ENCODE measurements at regions not wholly inside any gene's neighbourhood (a gene's known extent, or its start where the extent isn't known, plus 50 kb on each side); places are given as distances from the start of the nearest gene placed in this dataset.
A peak's percentile ranks its signal among the peaks of the same experiment; 100 is the strongest.

DNA sequence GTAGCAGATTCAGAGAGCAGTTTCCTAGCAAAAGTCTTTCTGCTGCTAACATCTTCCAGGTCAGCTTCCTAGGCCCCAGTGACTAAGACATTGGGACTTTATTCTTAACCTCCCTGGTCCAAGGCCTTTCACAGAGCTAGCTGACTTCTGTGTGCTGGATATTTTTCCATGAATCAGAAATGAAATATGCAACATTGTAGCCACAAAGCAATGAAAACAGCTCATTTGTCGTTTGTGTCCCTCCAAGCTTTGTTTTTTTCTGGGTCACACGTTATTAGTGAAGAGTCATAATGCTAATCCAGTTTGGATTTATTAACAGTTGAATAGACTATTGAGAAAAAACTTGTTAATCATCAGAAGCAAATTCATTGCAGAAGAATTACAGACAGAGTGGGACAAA lies 82.4 kb downstream of the ARF6 start (continued):
- TF ChIP-seq, protein P1, sequence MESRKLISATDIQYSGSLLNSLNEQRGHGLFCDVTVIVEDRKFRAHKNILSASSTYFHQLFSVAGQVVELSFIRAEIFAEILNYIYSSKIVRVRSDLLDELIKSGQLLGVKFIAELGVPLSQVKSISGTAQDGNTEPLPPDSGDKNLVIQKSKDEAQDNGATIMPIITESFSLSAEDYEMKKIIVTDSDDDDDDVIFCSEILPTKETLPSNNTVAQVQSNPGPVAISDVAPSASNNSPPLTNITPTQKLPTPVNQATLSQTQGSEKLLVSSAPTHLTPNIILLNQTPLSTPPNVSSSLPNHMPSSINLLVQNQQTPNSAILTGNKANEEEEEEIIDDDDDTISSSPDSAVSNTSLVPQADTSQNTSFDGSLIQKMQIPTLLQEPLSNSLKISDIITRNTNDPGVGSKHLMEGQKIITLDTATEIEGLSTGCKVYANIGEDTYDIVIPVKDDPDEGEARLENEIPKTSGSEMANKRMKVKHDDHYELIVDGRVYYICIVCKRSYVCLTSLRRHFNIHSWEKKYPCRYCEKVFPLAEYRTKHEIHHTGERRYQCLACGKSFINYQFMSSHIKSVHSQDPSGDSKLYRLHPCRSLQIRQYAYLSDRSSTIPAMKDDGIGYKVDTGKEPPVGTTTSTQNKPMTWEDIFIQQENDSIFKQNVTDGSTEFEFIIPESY (IDR thresholded peaks at IDR 0.05; ENCODE audit: extremely low read depth, insufficient replicate concordance, low read length), result peak; percentile 58
- TF ChIP-seq FOSL1 (IDR thresholded peaks at IDR 0.05; ENCODE audit: low read depth), result peak; percentile 94
- TF ChIP-seq EGR1 (IDR thresholded peaks at IDR 0.05; ENCODE audit: low read depth), result no peak; the same call in 1 of the 2 replicates
- TF ChIP-seq CEBPB (IDR thresholded peaks at IDR 0.05; ENCODE audit: low read depth), result peak; percentile 79
- peak; percentile 91 for TF ChIP-seq CBX3 (IDR thresholded peaks at IDR 0.05; ENCODE audit: low read depth)
- TF ChIP-seq RAD21 (IDR thresholded peaks at IDR 0.05; ENCODE audit: low read depth), result peak; percentile 53

DNA sequence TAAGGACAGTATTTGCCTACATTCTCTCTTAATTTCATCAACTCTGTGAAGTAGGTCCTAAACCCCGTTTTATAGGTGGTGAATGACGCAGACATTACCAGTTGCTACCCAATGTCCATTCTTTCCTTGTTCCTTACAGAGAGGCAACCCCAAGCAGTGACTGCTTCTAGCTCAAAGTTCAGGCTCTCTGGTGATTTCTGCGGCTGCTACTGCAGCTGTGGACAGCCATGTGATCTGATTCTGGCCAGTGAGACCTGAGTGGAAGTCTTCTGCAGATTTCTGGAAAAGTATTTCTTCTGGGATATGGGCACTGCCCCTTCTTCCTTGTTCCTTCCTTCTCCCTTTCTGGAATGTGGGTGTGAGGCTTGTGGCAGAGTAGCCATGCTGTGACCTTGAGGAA lies 82.9 kb downstream of the ARF6 start:
- ChIA-PET CTCF (interaction anchor here (0.8 to 1.9 kb wide), 3 partner anchors 23 to 114 kb away, joined by 3 to 7 read pairs (median 4); no protein-coding TSS in a partner anchor), RAD21 (ENCODE audit: low non-redundant PET in 1 of 2, low total read pairs in 2 of 2, uncharacterized antibody in 2 of 2, unreplicated experiment in 2 of 2) (interaction anchor here (0.5 to 0.9 kb wide), 2 partner anchors 25 to 83 kb away, joined by 3 to 4 read pairs; partner anchors contain the start of gene ARF6 (in 1 of the 2)), POLR2A (interaction anchor here (0.9 to 2.7 kb wide), 8 partner anchors 18 to 108 kb away, joined by 3 to 26 read pairs (median 5); no protein-coding TSS in a partner anchor)
- H3K4me3 ChIP-seq (replicated peaks in 1 of 2; ENCODE audit: low read depth in 1 of 2, low read length in 2 of 2), result peak overlapping the region in 1 of 2 experiments; percentile 10; a peak in 2 of 4 replicates
- ATAC-seq, result peak; percentile 63
- H3K27ac ChIP-seq (ENCODE audit: low read depth, low read length), result peak overlapping the region; percentile 96
- BruUV-seq (replicated peaks), result TSS peak; percentile 84
- no peaks in the 10 kb centered on the region for H3K9me2 ChIP-seq (ENCODE audit: insufficient read depth)
- H3K4me1 ChIP-seq (ENCODE audit: control insufficient read depth in 1 of 2, insufficient read depth in 2 of 2, low read length in 2 of 2), result peaks cover 57 to 71% of the 10 kb centered on the region in 2 experiments
- H3K36me3 ChIP-seq (ENCODE audit: control insufficient read depth in 1 of 2, insufficient read depth in 2 of 2, low read length in 2 of 2), result no peaks in the 10 kb centered on the region
- H2AFZ ChIP-seq (ENCODE audit: low read depth, low read length, poor library complexity, severe bottlenecking), result no peak overlapping the region
- no peaks in the 10 kb centered on the region for H3K27me3 ChIP-seq (ENCODE audit: insufficient read depth, low read length)
- peak; percentile 47 for DNase-seq (ENCODE audit: low read depth, low spot score)
- peak overlapping the region; percentile 54 for H3K9ac ChIP-seq (ENCODE audit: low read length)
- intact Hi-C loops (cut with micrococcal nuclease), result no loop called here
- no peaks in the 10 kb centered on the region for H3K79me2 ChIP-seq (ENCODE audit: insufficient read depth, low read length)
- TF ChIP-seq YY1 (IDR thresholded peaks at IDR 0.05; ENCODE audit: extremely low read depth, insufficient replicate concordance, low read depth, low read length) (no peak), CEBPB (IDR thresholded peaks at IDR 0.05; ENCODE audit: low read depth) (no peak), CBX3 (IDR thresholded peaks at IDR 0.05; ENCODE audit: low read depth) (0 out of 2 replicates have a peak, but pooled peaks have one; percentile 3), EGR1 (IDR thresholded peaks at IDR 0.05; ENCODE audit: low read depth) (no peak), SP1 (IDR thresholded peaks at IDR 0.05; ENCODE audit: low read depth) (no peak), ZNF274 (IDR thresholded peaks at IDR 0.05; ENCODE audit: low read depth, low read length) (no peak)
- TF ChIP-seq, protein P2, sequence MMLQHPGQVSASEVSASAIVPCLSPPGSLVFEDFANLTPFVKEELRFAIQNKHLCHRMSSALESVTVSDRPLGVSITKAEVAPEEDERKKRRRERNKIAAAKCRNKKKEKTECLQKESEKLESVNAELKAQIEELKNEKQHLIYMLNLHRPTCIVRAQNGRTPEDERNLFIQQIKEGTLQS (IDR thresholded peaks at IDR 0.05), result no peak
- TF ChIP-seq, protein P1 (IDR thresholded peaks at IDR 0.05; ENCODE audit: extremely low read depth, insufficient replicate concordance, low read length), result no peak
- TF ChIP-seq, protein P3, sequence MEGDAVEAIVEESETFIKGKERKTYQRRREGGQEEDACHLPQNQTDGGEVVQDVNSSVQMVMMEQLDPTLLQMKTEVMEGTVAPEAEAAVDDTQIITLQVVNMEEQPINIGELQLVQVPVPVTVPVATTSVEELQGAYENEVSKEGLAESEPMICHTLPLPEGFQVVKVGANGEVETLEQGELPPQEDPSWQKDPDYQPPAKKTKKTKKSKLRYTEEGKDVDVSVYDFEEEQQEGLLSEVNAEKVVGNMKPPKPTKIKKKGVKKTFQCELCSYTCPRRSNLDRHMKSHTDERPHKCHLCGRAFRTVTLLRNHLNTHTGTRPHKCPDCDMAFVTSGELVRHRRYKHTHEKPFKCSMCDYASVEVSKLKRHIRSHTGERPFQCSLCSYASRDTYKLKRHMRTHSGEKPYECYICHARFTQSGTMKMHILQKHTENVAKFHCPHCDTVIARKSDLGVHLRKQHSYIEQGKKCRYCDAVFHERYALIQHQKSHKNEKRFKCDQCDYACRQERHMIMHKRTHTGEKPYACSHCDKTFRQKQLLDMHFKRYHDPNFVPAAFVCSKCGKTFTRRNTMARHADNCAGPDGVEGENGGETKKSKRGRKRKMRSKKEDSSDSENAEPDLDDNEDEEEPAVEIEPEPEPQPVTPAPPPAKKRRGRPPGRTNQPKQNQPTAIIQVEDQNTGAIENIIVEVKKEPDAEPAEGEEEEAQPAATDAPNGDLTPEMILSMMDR (IDR thresholded peaks at IDR 0.05 in 2 of 3, conservative IDR thresholded peaks at IDR 0.05 in 1 of 3; ENCODE audit: borderline replicate concordance in 1 of 3, insufficient read depth in 1 of 3, low read depth in 2 of 3, low read length in 2 of 3), result no peak
- peak overlapping the region; percentile 61 for H3K4me2 ChIP-seq (ENCODE audit: low read length)
- no peaks in the 10 kb centered on the region for H3K9me3 ChIP-seq (ENCODE audit: control insufficient read depth in 1 of 2, insufficient read depth in 1 of 2, low read depth in 1 of 2, low read length in 2 of 2)
- H4K20me1 ChIP-seq (ENCODE audit: insufficient read depth), result no peaks in the 10 kb centered on the region
